ACHN (cell line): ENCODE measurements at regions not wholly inside any gene's neighbourhood (a gene's known extent, or its start where the extent isn't known, plus 50 kb on each side); places are given as distances from the start of the nearest gene placed in this dataset.
A peak's percentile ranks its signal among the peaks of the same experiment; 100 is the strongest.

Experiments used
- DNase-seq: peaks from one replicate; pipeline ENCODE4 v3.0.0-alpha.2; 2015
- in situ Hi-C: cut with HindIII; loops from 2 replicates; pipeline ENCODE4 v1.10.0; 2017; ENCODE audit warnings: low sequenced_read_pairs, low pct_ligation_motif_present, low pct_unique_long_range_greater_than_20kb

DNA sequence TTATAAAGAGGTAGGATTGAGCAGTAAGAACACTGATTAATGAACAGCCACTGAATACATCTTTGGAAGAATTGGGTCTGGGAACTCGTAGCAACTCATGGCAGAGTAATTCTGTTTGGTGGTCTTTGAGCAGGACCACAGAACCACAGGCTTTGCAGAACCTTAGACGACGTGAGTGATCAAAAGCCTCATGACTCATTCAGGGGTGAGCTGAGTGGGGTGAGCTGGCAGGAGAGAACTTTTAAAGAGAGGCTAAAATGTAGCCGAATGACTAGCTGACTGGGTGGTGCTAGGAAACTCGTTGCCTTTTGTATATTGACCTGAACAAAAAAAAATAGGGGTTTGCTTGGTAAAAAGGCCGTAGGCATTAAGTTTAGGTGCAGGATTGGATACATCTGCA, 313.8 kb downstream of the TGFB2 start:
- DNase-seq = peak; percentile 98

DNA sequence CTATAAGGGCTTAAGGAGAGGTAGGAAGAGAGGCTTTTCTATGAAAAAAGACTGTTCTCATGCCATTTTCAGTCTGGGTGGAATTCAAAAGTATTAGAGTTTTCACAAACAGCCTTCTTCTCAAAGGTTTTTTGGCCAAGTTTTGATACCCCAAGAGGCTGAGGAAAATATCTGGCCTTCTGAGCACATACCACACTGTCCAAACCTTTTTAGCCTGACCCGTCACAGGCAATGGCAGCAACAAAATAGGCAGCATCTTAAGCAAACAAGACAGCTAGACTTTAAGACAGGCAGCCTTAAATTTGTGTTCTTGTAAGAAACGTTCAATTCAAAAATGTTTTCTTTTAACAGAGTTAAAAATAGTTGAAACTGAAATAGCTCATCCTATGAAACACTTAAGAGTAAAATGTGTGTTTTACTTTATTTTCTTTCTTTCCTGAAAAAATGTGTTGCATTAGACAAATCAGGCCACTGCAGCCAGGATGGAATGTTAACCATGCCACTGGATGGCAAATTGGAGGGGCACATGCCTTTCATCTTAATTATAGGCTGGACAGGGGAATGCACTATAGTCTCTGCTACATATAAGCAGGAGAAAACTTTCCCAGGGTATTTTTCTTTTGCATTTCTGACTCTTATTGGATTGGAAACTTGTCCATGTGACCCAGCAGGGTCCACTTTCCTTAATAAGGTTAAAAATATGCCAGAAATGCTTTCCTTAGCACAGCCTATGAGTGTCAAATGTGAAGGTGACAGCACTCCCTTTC, 315.0 kb downstream of the TGFB2 start:
- in situ Hi-C loops = loop anchor here (25.0 kb wide), 1 partner anchor 173 kb away; no protein-coding TSS in a partner anchor

More for the DNA sequence above, 313.8 kb downstream of the TGFB2 start:
- in situ Hi-C loops = loop anchor here (25.0 kb wide), 1 partner anchor 172 kb away; no protein-coding TSS in a partner anchor

DNA sequence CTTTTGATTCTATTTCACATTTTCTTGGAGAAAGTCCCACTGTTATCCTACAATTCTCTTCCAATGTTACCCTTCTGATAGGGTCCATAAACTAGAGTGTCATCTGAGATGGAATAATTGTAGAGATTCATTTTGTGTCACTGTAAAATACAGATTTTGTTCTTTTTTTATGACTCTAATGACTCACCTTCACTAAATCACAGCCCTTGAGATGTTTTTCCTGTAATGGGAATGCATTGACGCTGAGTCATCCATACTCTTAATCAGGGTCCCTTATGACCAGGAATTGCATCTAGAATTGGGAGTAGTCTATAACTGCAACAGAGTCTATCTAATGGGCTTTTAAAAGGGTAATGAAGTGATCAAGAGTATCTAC, 315.5 kb downstream of the TGFB2 start:
- in situ Hi-C loops = loop anchor here (25.0 kb wide), 1 partner anchor 173 kb away; no protein-coding TSS in a partner anchor
- peak; percentile 89 for DNase-seq

More for the DNA sequence above, 315.0 kb downstream of the TGFB2 start:
- DNase-seq = peak; percentile 67

DNA sequence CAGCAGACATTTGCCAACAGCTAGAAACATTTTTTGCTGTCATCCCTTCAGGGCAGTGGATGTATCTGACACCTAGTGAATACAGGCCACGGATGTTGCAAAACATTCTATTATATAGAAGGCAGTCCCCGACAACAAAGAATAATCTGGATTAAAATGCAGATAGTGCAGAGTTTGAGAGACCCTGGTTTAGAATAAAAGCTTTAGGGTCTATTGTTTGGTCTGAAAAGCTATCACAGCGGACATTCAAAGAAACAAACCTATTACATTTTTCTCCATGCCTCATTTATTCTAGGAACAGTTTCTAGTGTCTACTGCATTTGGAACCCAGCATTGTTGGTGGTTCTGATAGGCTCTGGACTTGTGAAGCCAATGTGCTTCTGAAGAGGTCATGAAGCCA, 316.3 kb downstream of the TGFB2 start:
- no peak for DNase-seq
- in situ Hi-C loops = loop anchor here (25.0 kb wide), 1 partner anchor 174 kb away; no protein-coding TSS in a partner anchor

DNA sequence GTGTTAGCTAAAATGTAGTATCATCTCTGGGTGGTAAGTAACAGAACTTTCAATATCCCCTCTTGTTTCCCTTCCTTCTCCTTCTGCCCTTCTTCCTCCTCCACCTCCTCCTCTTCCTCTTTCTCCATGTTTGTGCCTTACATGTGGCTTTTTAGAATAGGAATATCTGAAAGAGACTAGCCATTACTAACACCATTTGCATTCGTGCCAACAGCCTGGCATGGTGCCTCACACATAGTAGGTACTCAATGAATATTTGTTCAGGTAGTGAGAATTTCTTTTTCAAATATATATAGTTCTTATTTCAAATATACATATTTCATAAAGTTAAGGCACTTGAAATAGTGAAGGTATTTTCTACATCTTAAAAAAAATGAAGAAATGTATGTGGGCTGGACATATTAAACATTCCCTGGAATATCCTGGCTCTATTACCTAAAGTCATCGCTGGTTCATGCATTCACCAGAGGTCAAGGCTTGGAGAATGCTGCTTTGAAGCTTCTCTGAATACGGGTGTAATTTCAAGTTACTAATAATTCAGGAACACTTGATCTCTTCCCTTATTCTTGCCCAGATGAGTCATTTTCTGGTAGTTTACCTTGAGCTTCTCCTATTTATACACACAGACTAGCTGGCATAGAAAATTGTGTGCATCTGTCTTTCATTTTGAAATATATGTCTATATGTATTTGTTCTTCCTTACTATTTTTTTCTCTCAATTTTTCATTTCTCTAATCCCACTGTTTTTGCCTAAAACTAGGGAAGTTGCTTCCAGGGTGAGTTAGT, 319.4 kb downstream of the TGFB2 start:
- in situ Hi-C loops = loop anchor here (25.0 kb wide), 1 partner anchor 177 kb away; no protein-coding TSS in a partner anchor
- DNase-seq = no peak

DNA sequence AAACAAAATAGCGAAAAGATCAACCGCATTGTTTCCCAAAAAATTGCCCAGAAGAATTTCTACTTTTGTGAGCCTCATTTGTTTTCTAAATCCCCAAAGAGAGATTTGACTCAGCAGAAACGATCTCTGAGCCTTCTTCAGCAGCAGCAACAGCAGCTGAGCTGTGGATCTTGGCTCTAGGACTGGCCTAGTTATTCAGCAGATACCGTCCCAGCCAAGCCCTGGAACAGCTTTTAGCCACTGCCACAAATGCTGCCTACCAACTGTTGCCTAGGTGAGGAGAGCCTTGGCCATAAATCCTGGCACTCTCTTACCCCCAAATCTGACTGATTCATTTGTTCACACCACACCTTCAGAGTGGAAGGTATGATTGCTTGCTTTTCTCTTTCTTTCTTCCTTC, 320.1 kb downstream of the TGFB2 start:
- no peak for DNase-seq
- in situ Hi-C loops = loop anchor here (25.0 kb wide), 1 partner anchor 178 kb away; no protein-coding TSS in a partner anchor

DNA sequence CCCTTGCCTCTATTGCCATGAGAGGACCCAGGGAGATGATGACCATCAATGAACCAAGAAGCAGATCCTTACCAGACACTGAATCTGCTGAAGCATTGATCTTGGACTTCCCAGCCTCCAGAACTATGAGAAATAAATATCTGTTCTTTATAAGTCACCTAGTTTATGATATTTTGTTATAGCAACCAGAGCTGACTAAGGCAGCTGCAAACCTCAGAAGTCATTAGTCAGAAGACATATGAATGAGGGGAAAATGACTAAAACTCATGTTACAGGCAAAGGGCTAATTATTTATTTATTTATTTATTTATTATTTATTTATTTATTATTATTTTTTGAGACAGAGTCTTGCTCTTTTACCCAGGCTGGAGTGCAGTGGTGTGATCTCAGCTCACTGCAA, 321.1 kb downstream of the TGFB2 start:
- in situ Hi-C loops = loop anchor here (25.0 kb wide), 1 partner anchor 179 kb away; no protein-coding TSS in a partner anchor
- DNase-seq = no peak

DNA sequence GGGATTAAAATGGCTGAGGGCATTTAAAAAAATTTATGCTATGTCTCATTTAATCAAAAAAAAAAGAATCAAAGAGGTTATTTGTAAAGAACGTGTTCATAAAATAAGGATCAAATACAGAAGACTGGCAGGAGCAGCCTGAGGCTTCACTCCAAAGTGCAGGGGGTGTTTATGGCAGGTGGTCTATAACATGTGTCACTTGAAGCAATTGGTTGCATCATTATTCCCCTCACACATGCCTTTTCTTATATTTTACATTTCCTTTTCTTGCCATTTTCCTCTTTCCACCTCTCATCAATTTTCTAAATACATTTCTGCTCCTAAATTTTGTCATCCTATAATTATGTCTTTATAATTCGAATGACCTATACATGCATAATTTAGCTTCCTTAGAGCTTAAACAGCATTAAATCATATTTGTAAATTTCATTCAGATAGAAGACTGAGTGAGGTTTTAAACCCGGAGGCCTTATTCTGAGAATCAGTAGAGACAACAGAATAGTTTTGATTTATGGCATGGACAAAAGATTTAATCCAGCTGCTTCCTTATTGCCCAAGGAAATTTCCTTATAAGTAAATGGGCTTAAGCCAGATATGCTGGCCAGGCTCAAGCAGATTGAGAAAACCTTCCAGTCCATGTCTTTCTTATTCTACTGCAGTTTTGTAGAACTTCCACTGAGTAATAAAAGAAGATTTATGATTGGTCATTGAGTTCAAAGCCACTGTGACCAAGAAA, 322.8 kb downstream of the TGFB2 start:
- in situ Hi-C loops = loop anchor here (25.0 kb wide), 1 partner anchor 181 kb away; no protein-coding TSS in a partner anchor
- DNase-seq = no peak

DNA sequence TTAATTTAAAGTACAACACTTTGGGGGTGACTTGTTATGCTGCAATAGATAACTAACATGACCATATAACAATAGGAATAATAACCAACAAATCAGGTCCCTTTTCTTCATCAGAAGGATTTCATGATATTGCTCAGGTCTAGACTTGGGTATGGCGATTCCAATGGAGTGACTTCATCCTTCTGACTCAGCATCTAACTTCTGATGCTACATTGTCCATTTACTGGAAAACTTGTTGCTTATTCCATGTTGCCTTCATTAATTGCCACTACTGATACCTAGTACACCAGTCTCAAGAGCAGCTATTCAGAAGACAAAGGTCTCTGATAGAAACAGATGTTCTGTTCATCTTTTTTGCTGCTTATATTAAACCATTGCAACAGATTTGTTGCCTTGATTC, 324.3 kb downstream of the TGFB2 start:
- in situ Hi-C loops = loop anchor here (25.0 kb wide), 1 partner anchor 182 kb away; no protein-coding TSS in a partner anchor
- no peak for DNase-seq

DNA sequence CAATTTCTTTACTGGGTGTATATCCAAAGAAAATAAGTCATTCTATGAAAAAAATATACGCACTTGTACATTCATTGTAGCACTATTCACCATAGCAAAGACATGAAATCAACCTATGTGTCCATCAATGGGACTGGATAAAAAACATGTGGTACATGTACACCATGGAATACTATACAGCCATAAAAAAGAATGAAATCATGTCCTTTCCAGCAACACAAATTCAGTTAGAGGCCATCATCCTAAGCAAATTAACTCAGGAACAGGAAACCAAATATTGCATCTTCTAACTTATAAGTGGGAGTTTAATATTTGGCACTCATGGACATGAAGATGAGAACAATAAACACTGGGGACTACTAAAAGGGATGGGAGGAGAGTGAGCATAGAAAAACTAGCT, 325.7 kb downstream of the TGFB2 start:
- in situ Hi-C loops = loop anchor here (25.0 kb wide), 1 partner anchor 184 kb away; no protein-coding TSS in a partner anchor
- DNase-seq = no peak

DNA sequence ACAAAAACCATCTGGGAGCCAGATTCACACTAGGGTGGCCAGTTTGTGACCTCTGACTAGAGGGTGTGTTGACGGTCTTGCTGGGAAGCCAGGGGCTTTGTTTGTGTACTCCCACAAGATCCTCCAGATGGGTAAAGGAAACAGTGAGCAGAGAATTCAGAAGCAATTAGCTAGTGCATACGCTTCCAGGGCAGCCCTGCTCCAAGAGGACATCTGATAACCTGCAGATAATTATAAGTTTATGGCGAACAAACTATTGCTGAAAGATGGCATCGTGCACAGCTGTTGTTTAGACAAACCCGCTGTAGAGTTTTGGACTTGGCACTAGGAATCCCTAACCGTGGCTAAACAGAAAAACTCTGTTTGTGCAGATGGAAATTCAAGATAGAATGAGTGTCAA, 326.4 kb downstream of the TGFB2 start:
- no peak for DNase-seq
- in situ Hi-C loops = loop anchor here (25.0 kb wide), 1 partner anchor 184 kb away; no protein-coding TSS in a partner anchor

DNA sequence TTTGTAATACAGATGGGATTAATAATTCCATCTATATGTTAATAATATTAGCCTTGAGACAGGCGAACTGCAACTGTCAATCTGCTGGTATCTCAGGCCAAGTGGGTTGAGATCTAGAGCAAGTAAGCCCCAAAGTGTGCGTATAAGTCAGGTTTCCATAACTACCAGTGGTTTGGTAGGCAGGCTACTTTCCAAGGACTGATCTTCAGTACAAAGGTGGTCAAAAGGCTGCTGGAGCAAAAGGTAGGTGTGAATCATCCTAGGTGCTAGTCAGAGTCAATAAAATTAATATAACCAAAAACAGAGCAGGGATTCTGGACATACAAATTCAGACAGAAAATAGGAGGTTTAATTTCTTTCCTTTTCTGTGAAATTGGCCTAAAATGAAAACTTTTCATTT, 328.0 kb downstream of the TGFB2 start:
- in situ Hi-C loops = loop anchor here (25.0 kb wide), 1 partner anchor 186 kb away; no protein-coding TSS in a partner anchor
- DNase-seq = no peak

DNA sequence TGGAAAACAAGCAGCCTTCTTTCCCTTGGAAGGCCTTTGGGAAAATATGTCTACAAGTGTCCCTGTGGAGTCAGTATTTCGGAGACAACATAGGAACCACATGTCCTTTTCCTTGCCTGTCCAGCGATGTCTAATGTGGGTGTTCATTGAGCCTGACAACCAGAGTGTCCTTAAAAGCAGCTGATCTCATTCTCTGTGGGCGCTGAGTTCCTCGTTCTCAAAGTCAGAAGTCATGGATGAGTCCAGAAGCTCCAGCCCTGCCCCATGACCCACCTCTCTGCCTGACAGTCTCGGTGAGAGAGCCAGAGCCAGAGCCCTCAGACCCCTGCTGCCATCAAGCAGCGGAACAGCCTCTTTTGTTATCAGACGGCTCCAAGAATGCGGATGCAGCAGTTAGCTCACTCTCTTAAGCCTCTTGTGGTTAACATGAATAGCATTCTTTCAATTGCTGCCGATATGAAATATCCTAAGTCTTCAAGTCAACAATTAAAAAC, 329.2 kb downstream of the TGFB2 start:
- in situ Hi-C loops = loop anchor here (25.0 kb wide), 1 partner anchor 187 kb away; no protein-coding TSS in a partner anchor
- peak; percentile 98 for DNase-seq

DNA sequence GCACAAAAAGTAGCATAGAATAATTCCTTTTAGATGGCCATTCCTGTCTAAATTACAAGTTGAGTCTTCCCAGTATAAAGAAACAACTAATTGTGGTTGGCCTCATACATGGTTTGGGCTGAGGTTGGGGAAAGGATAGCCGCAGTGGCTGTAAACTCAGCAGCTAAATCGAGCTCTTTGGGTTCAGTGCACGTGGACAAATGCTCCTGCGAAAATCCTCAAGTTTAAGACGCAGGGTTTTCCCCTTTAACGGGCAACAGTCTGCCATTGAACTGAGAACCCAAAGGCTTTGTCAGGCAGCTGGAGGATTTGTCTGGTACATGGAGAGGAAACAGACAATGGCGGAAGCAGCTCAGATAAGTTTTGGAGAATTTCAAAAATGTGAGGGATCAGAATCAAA, 331.9 kb downstream of the TGFB2 start:
- in situ Hi-C loops = no loop called here
- no peak for DNase-seq

DNA sequence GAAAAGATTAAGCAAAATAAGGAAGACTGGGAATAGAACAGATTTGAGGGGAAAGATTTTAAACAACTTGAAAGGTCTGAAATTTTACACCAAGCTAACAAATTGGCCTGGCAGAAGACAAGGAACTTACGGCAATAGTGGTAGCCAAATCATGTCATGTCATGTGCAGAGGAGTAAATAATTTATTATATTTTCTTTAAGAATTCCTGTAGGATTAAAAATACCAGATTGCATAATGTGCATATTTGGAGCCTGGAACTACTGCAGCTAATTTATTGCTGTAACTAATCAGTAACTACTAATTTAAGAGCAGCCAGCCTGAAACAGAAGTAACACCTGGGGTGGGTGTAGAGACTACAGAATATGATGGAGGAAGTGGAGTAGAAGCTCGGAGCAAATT, 334.3 kb downstream of the TGFB2 start:
- no peak for DNase-seq
- in situ Hi-C loops = no loop called here

DNA sequence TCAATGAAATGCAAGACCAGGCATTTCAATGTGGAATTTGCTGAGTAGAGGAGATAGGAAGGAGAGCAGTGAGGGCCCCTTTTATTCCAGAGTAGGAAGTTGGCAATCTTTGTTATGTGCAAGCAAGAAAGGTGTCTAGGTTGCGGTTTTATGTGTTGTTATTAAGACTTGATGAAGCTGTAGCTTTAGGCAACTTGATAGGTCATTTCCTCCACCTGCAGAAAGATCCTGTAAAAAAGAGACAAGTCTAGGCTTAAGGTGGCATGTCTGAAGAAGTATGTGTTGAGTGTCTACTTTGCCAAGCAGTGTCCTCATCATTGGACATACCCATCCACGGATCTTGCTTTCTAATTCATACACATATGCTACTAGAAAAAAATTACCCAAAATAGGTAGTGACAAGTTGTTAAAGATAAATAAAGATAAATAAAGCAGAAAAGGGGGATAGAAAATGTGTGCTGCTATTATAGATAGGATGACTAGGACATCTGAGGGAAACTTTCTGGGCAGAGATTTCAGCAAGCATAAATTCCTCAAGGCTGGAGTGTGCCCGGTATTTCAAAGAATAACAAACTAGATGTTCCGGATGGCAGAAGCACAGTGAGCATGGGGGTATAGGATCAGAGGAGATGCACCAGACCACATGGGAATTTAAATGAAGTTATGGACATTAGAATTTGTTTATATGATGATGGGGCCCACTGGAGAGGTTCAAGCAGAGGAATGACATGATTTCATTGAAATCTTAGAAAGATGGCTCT, 335.0 kb downstream of the TGFB2 start:
- DNase-seq = no peak
- in situ Hi-C loops = no loop called here

DNA sequence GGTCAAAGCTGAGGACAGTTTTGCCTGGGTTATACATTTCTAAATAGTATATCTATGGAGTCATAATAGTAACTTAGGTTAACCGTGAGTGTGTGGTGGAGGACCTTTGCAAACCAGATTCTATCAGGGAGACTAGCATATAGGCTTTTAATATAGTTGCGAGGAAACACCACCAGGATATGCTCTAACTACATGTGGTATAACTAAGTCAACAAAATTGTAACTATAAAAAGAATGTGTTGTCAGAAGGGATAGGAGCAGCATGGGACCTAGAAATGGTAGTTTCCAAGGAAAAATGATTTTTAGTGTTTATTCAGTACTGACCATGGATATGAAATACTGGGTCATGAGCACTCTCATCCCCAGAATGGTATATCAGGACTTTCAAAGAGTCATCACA, 338.1 kb downstream of the TGFB2 start:
- no peak for DNase-seq

DNA sequence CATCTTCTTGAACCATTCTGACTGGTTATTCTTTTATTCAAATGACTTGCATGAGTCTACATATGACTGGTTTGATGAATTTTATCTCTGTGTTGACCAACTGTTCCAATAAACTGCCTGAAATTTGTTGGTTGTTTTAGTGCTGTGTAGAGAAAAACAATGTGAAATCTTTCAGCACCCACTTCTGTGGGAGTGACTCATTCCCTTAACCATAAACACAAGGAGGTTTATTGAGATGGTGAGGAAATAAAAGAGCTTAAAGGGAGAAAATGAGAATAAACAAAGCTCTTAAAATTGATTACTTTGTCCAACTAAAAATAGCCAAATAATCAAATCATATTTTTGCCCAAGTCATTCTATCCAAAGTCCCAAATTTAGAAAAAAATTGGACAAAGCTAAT, 341.1 kb downstream of the TGFB2 start:
- in situ Hi-C loops = no loop called here
- no peak for DNase-seq

More for the DNA sequence above, 338.1 kb downstream of the TGFB2 start:
- in situ Hi-C loops = no loop called here
